GM12891 (cell line): ENCODE measurements at regions not wholly inside any gene's neighbourhood (a gene's known extent, or its start where the extent isn't known, plus 50 kb on each side); places are given as distances from the start of the nearest gene placed in this dataset.

Experiments used
- POLR2A ChIP-seq: IDR thresholded peaks from 2 replicates; pipeline ENCODE4 v1.6.1; 2011; ENCODE audit warnings: low read depth, low read length, control low read depth
- POLR2AphosphoS5 ChIP-seq: IDR thresholded peaks from 2 replicates; pipeline ENCODE4 v1.6.1; 2011; ENCODE audit warnings: low read depth, low read length, control low read depth
- TAF1 ChIP-seq: IDR thresholded peaks from 2 replicates; pipeline ENCODE4 v1.6.1; 2011; ENCODE audit warnings: low read depth, low read length, control low read depth

DNA sequence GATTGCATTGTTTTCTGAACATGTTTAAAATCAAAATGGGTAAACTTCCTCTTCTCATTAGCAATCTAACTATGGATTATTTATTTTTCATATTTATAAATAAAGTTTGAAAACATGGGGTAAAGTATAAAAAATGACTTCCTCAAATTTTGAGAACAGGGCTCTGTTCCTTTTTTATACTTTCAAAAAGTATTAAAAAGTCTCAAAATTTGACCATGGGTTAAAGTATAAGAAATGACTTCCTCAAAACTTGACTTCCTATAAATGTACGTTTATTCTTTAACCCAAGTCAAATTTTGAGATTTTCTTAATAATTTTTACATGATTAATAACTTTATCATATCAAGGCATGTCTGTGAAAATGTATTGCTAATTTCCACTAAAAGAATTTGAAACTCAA is 512.4 kb downstream of the GALR1 start:
- TF ChIP-seq POLR2A: no peak
- TF ChIP-seq POLR2AphosphoS5: no peak
- no peak for TF ChIP-seq TAF1
